ENCODE measurements at regions not wholly inside any gene's neighbourhood (a gene's known extent, or its start where the extent isn't known, plus 50 kb on each side); places are given as distances from the start of the nearest gene placed in this dataset.

GRCh38 chrX:34426334-34426733 lies 230.8 kb downstream of the TMEM47 start:
- Histone ChIP-seq H3K4me1 (ENCODE audit: control insufficient read depth, insufficient read depth, low read length) (no peaks in the 10 kb centered on the region), H4K5ac (ENCODE audit: low read depth, low read length) (no peak overlapping the region), H3K9ac (ENCODE audit: low read depth, low read length) (no peak overlapping the region), H2BK20ac (ENCODE audit: low read depth, low read length) (no peak overlapping the region), H3K14ac (replicated peaks; ENCODE audit: low read depth, low read length) (no peak overlapping the region), H3K56ac (ENCODE audit: extremely low read depth, insufficient read depth, low read length) (no peak overlapping the region), H3K79me1 (ENCODE audit: low read depth in 1 of 2, low read length in 2 of 2) (no peaks in the 10 kb centered on the region), H3K18ac (ENCODE audit: low read depth, low read length) (no peak overlapping the region), H2AFZ (replicated peaks; ENCODE audit: low read length, poor library complexity) (no peak overlapping the region), H3K4ac (ENCODE audit: low read depth, low read length) (no peak overlapping the region), H3K4me2 (ENCODE audit: low read depth, low read length) (no peak overlapping the region), H3K9me3 (ENCODE audit: control insufficient read depth, insufficient read depth, low read length) (no peaks in the 10 kb centered on the region), H3K27ac (ENCODE audit: insufficient read depth, low read length) (no peak overlapping the region), H3K27me3 (ENCODE audit: control insufficient read depth, insufficient read depth, low read length) (no peaks in the 10 kb centered on the region), H3K23ac (ENCODE audit: low read depth, low read length) (no peak overlapping the region), H2BK5ac (ENCODE audit: low read depth, low read length, poor library complexity, severe bottlenecking) (no peak overlapping the region), H2BK120ac (ENCODE audit: low read depth, low read length) (no peak overlapping the region), H4K8ac (ENCODE audit: low read depth in 2 of 2, low read length in 2 of 2) (no peak overlapping the region), H2AK9ac (replicated peaks; ENCODE audit: low read depth, low read length, poor library complexity) (no peak overlapping the region), H2BK15ac (ENCODE audit: low read depth, low read length) (no peak overlapping the region), H4K20me1 (ENCODE audit: insufficient read depth, low read length) (no peaks in the 10 kb centered on the region), H4K91ac (ENCODE audit: insufficient read depth, low read depth, low read length) (no peak overlapping the region), H3K9me1 (ENCODE audit: insufficient read depth, low read length) (no peaks in the 10 kb centered on the region), H2AK5ac (ENCODE audit: low read depth, low read length) (no peak overlapping the region), H3K4me3 (ENCODE audit: insufficient read depth, low read depth, low read length) (no peak overlapping the region), H3K36me3 (ENCODE audit: control insufficient read depth, insufficient read depth, low read length) (no peaks in the 10 kb centered on the region)
- no peak for DNase-seq
- in situ Hi-C loops (cut with MboI; ENCODE audit: low sequenced_read_pairs) (no loop called here), intact Hi-C loops (cut with micrococcal nuclease) (no loop called here), dilution Hi-C loops (cut with HindIII; ENCODE audit: low sequenced_read_pairs, unreplicated experiment) (no loop called here)
- TF ChIP-seq MXI1 (IDR thresholded peaks at IDR 0.05; ENCODE audit: borderline replicate concordance, low read depth, low read length) = no peak
- TF ChIP-seq FOS (IDR thresholded peaks at IDR 0.05; ENCODE audit: low read depth, low read length) = no peak
- TF ChIP-seq MAZ (IDR thresholded peaks at IDR 0.05; ENCODE audit: borderline replicate concordance, low read depth, low read length) = no peak
- no peak for TF ChIP-seq SMC3 (IDR thresholded peaks at IDR 0.05; ENCODE audit: low read depth, low read length)
- TF ChIP-seq, protein P1, sequence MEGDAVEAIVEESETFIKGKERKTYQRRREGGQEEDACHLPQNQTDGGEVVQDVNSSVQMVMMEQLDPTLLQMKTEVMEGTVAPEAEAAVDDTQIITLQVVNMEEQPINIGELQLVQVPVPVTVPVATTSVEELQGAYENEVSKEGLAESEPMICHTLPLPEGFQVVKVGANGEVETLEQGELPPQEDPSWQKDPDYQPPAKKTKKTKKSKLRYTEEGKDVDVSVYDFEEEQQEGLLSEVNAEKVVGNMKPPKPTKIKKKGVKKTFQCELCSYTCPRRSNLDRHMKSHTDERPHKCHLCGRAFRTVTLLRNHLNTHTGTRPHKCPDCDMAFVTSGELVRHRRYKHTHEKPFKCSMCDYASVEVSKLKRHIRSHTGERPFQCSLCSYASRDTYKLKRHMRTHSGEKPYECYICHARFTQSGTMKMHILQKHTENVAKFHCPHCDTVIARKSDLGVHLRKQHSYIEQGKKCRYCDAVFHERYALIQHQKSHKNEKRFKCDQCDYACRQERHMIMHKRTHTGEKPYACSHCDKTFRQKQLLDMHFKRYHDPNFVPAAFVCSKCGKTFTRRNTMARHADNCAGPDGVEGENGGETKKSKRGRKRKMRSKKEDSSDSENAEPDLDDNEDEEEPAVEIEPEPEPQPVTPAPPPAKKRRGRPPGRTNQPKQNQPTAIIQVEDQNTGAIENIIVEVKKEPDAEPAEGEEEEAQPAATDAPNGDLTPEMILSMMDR (conservative IDR thresholded peaks at IDR 0.05; ENCODE audit: low read depth, low read length) = no peak
- TF ChIP-seq BHLHE40 (IDR thresholded peaks at IDR 0.05; ENCODE audit: low read depth, low read length) = no peak
- no peak for TF ChIP-seq CHD1 (IDR thresholded peaks at IDR 0.05; ENCODE audit: low read depth, low read length)
- TF ChIP-seq RAD21 (IDR thresholded peaks at IDR 0.05; ENCODE audit: low read length) = no peak
- TF ChIP-seq RCOR1 (IDR thresholded peaks at IDR 0.05; ENCODE audit: insufficient replicate concordance, low read length) = no peak
- no peak for TF ChIP-seq NFE2L2 (IDR thresholded peaks at IDR 0.05; ENCODE audit: low read depth, low read length)
- no peak for TF ChIP-seq USF2 (IDR thresholded peaks at IDR 0.05; ENCODE audit: low read depth, low read length)
- no peak for TF ChIP-seq MAFK (IDR thresholded peaks at IDR 0.05; ENCODE audit: low read depth, low read length)
- TF ChIP-seq RFX5 (IDR thresholded peaks at IDR 0.05; ENCODE audit: low read depth, low read length) = no peak
- TF ChIP-seq, protein P2, sequence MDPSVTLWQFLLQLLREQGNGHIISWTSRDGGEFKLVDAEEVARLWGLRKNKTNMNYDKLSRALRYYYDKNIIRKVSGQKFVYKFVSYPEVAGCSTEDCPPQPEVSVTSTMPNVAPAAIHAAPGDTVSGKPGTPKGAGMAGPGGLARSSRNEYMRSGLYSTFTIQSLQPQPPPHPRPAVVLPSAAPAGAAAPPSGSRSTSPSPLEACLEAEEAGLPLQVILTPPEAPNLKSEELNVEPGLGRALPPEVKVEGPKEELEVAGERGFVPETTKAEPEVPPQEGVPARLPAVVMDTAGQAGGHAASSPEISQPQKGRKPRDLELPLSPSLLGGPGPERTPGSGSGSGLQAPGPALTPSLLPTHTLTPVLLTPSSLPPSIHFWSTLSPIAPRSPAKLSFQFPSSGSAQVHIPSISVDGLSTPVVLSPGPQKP (IDR thresholded peaks at IDR 0.05; ENCODE audit: borderline replicate concordance, low read depth, low read length) = no peak
- no peak for TF ChIP-seq CEBPB (IDR thresholded peaks at IDR 0.05; ENCODE audit: low read depth, low read length)
- TF ChIP-seq POLR2A (IDR thresholded peaks at IDR 0.05; ENCODE audit: low read depth, low read length) = no peak
- no TSS peak for BruUV-seq (replicated peaks)
- ATAC-seq (ENCODE audit: low read depth) = no peak
- ChIA-PET CTCF (no interaction called here), POLR2A (ENCODE audit: unreplicated experiment) (no interaction called here)

Measured in IMR-90 (cell line).